ENCODE measurements at regions not wholly inside any gene's neighbourhood (a gene's known extent, or its start where the extent isn't known, plus 50 kb on each side); places are given as distances from the start of the nearest gene placed in this dataset.
"Not testable (repeated sequence)": the region's sequence is repeated elsewhere in the genome, so short reads cannot be mapped to it uniquely, and the experiment has no call there.

DNA sequence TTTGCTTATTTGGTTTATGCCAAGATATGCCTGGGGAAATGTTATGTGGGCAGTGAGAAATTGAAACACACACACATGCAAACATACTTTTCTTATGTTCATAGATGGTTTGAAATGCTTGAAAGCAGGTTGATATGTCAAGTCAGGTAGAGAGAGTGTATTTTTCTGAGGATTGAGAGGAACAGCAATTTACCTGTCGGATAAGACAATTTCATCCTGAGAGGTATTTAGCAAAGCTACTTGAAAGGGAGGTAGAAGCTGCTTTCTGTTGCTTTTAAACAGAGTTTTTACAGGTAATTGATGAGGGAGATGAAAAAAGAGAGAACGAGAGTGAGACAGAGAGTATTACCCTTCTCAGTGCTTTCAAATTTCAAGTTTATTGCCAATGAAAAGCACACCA lies 854.3 kb downstream of the CDH8 start:
- no peak for DNase-seq (ENCODE audit: low spot score)

DNA sequence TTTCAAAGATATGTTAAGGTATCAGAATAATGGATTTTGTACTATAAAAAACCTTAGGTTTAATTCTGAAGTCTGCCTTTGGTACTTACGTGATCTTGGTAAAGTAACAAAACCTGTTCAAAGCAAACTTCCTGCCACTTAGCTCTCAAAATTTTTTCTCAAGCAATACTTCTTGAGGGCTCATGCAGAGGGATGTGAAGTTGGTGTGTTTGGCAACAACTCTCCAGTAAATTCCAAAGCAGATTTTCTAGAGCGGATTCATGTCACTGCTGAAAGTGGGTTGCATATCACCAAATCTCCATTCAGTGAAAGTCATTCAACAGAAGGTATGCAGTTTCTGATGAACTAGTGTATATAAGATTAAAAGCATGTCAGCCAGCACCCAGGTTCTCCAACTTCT lies 856.7 kb downstream of the CDH8 start:
- DNase-seq (ENCODE audit: low spot score): no peak

DNA sequence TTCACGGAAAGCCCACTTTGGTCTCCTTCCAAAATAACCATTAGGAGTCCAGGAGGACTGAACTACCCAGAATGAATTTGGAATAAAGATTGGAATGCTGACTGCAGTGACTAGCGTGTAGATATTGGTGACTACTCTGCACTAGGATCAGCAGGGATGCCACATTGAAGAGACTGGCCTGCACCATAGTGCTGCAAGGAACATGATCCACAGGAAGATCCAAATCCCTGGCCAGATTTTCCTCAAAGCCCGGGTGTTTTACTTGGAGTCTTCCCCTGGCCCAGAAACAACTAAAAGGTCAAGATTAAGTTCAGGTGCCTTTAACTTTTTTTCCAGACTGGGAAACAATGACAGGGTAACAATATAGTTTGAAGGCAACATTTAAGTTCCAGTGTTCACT lies 870.4 kb downstream of the CDH8 start:
- DNase-seq (ENCODE audit: low spot score): no peak

DNA sequence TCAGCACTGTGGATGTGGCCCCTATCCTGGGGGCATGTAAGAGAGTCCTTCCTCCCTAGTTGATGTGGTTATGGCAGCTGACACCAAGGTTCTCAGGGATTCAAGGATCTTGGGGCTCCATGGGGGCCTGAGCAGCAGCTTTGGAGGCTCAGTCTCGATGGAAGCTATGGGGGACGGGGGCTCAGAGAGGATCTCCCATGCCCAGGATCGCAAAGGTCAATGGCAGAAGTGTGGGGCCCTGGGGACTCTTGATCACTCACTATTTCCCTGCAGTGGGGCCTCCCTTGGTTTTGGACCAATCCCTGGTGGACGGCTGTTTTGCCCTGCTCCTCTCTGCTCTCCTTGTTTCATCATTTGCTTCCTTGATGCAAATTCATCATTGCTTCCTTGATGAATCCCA lies 885.9 kb downstream of the CDH8 start:
- DNase-seq (ENCODE audit: low spot score): no peak

DNA sequence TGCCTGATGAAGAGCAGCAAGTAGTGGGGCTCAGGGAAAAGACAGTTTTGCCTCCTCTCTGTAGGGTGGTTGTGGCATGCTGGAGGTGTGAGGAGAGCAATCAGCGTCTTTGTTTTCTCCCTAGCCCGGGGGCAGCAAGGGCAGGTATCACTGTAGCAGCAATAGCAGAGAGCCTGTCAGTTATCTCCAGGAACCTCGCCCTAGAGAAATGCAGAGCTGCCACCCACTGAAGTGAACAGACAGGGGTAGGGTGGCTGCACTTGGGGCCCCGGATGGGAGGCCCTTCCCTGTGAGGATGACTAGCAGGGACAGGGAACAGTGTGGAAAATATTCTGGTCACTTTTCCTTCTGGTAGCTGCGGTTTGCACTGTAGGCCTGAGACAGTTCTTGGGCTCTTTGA lies 886.5 kb downstream of the CDH8 start:
- DNase-seq (ENCODE audit: low spot score): no peak

DNA sequence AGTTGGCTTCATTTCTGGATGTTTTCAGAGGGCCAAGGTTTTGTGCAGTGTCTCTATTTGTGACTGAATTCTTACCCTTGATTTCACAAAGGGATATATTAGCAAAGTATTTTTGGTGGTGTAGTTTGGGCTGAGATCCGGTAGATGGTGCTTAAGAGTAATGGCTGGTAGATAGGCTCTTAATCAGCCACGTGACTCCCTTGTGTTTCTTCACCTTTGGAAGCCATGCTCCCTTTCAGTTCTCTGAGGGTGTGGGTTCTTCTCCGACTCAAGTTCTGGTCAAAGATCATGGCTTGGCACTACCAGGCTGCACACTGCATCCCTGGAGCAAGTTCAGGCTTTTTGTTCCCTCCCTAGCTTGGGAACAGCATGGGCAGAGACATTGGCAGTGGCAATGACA lies 887.3 kb downstream of the CDH8 start:
- DNase-seq (ENCODE audit: low spot score): no peak

DNA sequence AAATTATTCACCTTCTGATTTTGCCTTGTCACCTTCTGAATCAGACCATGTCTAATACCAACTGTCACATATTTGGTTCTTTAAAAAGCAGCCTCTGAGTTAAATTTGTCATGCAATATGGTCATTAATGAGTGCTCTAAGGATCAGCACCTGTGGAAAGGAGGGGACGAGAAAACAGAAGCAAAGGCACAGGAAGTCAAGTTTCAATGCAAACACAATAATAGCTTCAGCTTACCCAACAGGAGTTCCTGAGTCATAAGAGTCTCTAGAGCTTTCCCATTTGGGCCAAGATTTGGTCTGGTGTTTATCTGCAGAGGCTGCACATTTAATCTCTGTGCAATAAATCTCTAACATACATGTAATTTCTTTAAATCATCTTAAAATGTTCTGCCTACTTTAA lies 889.8 kb downstream of the CDH8 start:
- DNase-seq (ENCODE audit: low spot score): no peak

DNA sequence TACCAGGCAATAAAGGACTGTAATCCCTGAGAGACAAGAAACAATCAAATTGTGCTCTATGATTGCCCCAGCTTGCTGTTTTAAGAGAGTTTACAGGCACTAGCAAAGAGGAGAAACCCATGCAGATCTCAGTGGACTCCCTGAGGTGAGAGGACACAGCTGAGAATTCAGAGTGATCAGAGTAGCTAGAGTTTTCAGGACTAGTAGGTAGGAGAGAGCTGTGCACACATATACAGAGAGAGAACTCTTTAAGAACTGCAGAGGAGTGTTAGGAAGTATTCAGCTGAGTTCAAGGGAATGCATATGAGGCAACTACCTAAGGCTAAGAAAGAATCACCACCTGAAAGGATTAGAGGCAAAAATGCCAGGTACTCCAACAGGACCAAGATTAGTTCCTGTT lies 904.8 kb downstream of the CDH8 start:
- no peak for DNase-seq (ENCODE audit: low spot score)

DNA sequence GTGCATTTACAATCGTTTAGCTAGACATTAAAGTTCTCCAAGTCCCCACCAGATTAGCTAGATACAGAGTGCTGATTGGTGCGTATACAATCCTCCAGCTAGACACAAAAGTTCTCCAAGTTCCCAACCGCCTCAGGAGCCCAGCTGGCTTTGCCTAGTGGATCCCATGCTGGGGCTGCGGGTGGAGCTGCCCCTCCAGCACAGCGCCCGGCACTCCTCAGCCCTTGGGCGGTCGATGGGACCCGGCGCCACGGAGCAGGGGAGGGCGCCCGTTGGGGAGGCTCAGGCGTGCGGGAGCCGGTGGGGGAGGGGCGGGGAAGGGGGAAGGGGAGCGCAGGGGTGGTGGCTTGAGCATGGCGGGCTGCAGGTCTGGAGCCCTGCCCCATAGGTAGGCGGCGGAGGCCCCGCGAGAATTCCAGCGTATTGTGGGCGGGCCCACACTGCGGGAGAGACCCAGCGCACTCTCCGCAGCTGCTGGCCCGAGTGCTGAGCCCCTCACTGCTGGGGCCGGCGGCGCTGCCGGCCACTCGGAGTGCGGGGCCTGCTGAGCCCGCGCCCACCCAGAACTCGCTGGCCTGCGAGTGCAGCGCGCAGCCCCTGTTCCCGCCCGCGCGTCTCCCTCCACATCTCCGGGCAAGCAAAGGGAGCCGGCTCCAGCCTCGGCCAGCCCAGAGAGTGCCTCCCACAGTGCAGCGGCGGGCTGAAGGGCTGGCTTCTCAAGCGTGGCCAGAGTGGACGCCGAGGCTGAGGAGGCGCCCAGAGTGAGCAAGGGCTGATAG lies 907.5 kb downstream of the CDH8 start:
- no peak for DNase-seq (ENCODE audit: low spot score)

DNA sequence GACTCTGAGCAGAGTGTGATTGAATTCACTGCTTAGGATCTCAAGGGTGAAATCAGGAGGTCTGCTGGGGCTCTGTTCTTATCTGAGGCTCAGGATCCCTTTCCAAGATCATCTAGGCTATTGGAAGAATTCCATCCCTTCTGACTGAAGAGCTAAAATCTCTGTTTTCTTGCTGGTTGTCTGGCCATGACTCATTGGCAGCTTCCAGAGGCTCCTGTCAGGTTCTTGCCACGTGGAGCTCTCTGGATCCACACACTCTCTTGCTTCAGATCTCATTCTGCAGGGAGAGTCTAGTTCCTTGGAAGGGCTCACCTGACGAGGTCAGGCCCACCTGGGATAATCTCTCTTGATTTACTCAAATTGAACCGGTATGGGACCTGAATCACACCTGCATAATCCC lies 930.7 kb downstream of the CDH8 start:
- DNase-seq (ENCODE audit: low spot score): no peak

DNA sequence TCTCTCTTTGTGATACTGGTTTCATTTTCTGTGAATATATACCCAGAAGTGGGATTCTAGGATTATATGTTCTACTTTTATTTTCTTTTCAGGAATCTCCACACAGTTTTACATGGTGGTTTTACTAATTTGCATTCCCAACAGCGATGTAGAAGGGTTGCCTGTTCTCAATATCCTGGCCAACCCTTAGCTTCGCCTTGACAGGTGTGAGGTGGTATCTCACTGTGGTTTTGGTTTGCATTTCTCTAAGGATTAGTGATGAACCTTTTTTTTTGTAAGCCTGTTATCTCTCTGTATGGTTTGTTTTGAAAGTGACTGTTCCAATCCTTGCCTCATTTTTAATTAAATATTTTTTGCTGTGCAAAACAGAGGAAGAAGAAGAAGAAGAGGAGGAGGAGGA lies 937.7 kb downstream of the CDH8 start:
- DNase-seq (ENCODE audit: low spot score): no peak

DNA sequence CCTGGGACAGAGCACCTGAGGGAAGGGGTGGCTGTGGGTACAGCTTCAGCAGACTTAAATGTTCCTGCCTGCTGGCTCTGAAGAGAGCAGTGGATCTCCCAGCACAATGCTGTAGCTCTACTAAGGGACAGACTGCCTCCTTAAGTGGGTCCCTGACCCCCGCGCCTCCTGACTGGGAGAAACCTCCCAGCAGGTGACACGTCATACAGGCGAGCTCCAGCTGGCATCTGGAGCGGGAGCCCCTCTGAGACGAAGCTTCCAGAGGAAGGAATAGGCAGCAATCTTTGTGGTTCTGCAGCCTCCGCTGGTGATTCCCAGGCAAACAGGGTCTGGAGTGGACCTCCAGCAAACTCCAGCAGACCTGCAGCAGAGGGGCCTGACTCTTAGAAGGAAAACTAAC lies 944.9 kb downstream of the CDH8 start:
- DNase-seq (ENCODE audit: low spot score): not testable (repeated sequence)

DNA sequence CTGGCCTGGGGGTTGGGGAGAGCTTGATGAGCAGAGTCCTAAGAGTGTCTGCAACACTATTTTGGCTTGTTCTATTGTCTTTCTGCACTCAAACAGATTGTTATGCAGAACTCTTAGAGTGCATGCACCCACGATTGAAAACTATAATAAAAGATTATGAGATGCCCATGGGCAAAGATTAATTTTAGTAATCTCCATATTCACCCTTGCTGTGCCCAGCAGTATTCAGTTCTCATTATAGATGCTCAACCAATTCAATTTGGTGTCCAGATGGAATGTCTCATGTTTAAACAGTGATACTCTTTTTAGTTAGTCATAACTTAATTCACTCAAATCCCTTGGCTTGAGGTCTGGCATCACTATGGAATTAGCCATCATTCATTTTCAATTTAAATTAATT lies 952.5 kb downstream of the CDH8 start:
- no peak for DNase-seq (ENCODE audit: low spot score)

DNA sequence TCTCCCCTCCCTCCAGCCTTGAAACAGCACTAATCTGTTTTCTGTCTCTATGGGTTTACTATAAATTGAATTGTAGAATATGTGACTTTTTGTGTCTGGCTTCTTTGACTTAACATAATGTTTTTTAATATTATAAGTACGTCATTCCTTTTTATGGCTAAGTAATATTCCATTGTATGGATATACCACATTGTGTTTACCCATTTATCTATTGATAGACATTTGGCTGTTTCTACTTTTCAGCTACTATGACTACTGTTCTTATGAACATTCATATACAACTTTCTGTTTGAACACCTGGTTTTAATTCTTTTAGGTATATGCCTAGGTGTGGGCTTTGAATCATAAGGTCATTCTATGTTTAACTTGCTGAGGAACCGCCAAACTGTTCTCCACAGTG lies 961.9 kb downstream of the CDH8 start:
- DNase-seq (ENCODE audit: low spot score): no peak

DNA sequence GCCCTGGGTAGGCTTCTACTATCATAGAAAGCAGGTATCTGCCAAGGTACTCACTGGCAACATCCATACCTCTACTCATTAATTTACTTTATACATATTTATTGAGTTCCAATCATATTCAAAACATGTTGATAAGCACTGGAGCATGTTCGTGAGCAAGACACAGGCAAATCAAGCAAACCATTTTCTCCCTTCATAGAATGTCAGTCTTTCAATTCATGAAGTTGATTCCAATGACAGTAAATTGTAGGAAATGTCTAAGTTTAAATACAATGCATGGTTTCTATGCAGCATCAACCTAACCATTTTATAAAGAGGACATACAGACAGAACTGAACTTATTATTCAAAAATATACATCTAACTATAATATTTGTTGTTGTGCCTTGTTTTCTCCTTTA lies 978.6 kb downstream of the CDH8 start:
- no peak for DNase-seq (ENCODE audit: low spot score)

DNA sequence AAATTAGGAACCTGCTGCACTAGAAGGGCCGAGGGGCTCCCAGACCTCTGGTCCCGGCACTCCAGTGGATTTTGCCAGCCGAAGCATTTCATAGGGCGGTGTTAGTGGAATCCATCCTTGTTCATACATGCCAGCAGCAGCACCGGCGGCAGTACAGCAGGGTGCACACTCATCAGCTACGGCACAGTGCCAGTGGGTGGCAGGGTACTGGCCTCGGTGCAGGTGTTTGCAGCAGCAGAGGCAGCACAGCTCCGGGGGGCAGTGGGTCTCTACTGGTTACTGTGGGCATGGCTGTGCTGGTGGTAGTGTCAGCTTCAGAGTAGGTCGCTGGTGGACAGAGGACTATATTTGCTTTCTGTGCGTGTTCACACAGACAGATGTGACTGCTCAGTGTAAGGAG lies 985.7 kb downstream of the CDH8 start:
- no peak for DNase-seq (ENCODE audit: low spot score)

DNA sequence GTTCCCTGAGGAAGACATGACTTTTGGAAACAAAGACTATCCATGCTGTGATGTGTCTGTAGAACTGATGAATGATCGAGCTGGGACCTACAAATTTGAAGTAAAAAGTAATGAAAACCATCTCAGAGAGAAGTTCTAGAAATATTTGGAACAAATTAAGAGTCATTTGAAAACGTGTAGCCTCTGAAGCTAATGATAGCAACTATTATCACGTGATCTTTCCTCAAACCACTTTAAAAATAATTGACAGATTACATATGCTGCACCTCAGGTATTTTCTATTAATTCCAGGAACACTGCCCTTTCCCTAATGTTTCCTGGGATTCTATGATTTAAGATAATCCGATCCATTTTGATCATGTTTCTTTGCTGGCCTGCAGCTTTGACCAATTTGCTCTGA lies 990.3 kb downstream of the CDH8 start:
- DNase-seq (ENCODE audit: low spot score): no peak

DNA sequence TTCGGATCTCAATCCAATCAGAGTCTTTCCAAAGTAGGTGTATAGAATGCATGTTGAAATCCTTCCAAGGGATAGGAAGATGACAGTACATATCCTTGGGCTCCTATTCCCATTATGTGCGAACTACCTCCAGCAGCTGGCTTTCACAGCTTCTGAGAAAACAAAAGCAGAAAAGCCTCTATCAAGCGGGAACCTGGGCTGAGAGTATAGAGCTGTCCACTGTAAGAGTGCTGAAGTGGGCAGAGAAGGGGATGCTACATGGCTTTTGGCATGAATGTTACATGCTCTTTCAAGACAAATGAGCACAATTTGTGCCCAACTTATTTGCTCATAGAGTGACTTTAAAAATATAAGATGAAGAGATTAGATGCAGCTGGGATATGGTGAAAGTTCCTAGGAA lies 993.5 kb downstream of the CDH8 start:
- no peak for DNase-seq (ENCODE audit: low spot score)

DNA sequence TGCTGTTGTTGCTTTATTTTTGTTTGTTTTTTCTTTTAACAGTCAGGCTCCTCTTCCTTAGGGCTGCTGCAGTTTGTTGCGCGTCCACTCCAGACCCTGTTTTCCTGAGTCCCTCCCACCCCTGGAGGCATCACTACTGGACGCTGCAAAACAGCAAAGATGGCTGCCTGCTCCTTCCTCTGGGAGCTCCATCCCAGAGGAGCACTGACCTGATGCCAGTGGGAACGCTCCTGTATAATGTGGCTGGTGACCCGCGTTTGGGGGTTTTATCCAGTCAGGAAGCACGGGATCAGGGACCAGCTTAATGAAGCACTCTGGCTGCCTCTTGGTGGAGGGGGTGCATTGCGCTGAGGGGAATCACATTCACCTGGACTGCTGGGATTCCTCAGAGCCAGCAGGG lies 1005.6 kb downstream of the CDH8 start:
- no peak for DNase-seq (ENCODE audit: low spot score)

DNA sequence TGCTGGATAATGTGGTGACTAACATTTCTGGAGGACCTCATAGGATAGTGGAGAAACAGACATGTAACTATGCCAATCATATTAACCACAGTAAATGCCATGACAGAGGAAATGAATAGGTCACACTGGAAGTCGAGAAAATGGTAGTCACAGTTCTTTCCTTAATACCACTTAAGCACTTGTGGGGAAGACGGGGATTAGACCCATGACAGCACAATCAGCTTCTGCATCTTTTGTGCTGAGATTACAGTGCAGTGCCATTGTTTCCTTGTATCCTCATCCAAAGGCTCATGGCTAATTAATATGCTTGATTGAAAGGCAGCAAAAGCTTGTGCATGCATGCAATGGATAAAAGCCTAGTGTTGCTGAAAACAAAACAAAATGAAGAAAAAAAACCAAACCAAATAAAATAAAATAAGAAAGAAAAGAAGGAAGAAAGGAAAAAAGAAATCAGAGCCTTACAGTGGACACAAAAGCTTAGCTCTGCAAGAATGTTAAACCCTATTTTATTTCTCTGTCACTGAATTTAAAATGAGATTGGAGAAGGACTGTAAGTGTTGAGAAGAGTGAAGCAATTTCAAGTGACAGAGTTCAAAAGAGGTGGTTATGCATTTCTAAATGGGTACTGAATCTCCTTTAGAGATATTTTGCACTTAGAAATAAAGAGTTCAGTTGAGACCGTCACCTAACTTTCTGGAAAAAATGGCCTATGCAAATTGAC lies 1011.9 kb downstream of the CDH8 start:
- no peak for DNase-seq (ENCODE audit: low spot score)

DNA sequence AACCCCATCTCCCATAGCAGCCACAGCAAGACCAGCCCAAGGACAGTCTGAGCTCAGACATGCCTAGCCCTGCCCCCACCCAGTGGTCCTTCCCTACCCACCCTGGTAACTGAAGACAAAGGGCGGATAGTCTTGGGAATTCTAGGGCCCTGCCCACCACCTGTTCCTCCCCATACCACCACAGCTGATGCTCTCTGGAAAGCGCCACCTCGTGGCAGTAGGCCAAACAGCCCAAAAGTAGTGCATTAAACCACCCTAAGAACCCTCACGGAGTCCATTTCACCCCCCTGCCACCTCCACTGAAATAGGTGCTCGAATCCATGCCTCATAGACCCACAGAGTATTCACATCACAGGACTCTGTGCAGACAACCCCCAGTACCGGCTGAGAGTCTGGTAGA lies 1021.4 kb downstream of the CDH8 start:
- DNase-seq (ENCODE audit: low spot score): no peak

DNA sequence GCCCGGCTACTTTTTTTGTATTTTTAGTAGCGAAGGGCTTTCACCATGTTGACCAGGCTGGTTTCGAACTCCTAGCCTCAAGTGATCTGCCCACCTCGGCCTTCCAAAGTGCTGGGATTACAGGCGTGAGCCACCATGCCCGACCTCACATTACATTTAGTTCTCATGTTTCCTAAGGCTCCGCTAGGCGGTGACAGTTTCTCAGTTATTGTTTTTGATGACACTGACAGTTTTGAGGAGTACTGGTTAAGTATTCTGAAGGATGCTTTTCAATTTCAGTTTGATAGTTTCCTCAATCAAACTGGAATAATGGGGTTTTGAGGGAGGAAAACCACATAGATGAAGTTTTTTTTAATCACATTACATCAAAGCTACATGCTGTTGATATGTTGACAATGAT lies 1028.5 kb downstream of the CDH8 start:
- DNase-seq (ENCODE audit: low spot score): no peak

DNA sequence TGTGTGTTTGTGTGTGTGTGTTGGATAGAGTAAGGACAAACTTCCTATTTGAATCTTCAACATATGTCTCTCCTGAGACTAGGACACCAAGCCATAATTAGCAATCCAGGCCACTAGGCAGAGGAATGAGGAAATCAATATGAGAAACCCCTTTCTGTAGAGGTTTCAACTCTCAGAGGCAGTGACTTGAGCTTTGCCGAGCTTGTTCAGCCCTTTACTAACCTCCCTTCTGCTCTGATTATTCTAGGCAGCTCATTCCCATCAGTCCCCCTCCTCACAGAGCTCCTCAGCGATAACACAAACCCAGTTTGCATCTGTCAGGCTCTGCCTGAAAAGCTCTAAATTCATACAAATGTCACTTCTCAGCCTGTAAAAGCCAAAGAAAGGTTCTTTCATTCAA lies 1030.3 kb downstream of the CDH8 start:
- no peak for DNase-seq (ENCODE audit: low spot score)

Data from mucosa of gallbladder (tissue), 1 donor.